ENCODE measurements at regions not wholly inside any gene's neighbourhood (a gene's known extent, or its start where the extent isn't known, plus 50 kb on each side); places are given as distances from the start of the nearest gene placed in this dataset.

- no peak for DNase-seq (ENCODE audit: low read depth)
Observed at GRCh38 chrX:42229533-42229932, 306.2 kb upstream of the CASK start.

GRCh38 chrX:42220666-42221065, 297.3 kb upstream of the CASK start:
- DNase-seq (ENCODE audit: low read depth) = no peak

More at GRCh38 chrX:42229533-42229932, 306.2 kb upstream of the CASK start:
- TF ChIP-seq CTCF (IDR thresholded peaks at IDR 0.05; ENCODE audit: low read depth, low read length, missing control alignments) = no peak
- H3K4me3 ChIP-seq (ENCODE audit: low read depth, low read length) = no peak overlapping the region

GRCh38 chrX:42220083-42220482, 296.7 kb upstream of the CASK start:
- no peak overlapping the region for H3K4me3 ChIP-seq (ENCODE audit: low read depth, low read length)
- TF ChIP-seq CTCF (IDR thresholded peaks at IDR 0.05; ENCODE audit: low read depth, low read length, missing control alignments) = no peak
- DNase-seq (ENCODE audit: low read depth) = no peak

More at GRCh38 chrX:42220666-42221065, 297.3 kb upstream of the CASK start:
- no peak overlapping the region for H3K4me3 ChIP-seq (ENCODE audit: low read depth, low read length)
- no peak for TF ChIP-seq CTCF (IDR thresholded peaks at IDR 0.05; ENCODE audit: low read depth, low read length, missing control alignments)

DNA sequence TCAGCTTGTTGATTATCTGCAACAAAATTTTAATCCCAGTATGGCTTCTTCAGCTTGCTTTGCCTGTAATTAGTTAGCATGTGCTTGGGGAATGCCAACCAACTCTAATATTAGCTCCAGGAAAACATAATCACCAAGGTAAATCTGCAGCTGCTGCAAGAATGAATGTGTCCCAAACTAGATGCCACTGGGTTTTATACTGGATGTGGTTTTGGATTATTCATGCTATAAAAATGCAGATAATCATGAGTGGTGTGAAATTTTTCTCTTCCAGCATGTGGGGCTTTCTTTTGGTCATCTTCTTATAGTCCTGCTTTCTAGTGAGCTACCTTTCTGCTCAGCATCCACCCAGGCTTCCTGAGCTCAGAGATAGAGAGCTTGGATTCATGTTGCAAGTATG, 295.9 kb upstream of the CASK start:
- DNase-seq (ENCODE audit: low read depth) = no peak
- no peak for TF ChIP-seq CTCF (IDR thresholded peaks at IDR 0.05; ENCODE audit: low read depth, low read length, missing control alignments)
- H3K4me3 ChIP-seq (ENCODE audit: low read depth, low read length) = no peak overlapping the region

DNA sequence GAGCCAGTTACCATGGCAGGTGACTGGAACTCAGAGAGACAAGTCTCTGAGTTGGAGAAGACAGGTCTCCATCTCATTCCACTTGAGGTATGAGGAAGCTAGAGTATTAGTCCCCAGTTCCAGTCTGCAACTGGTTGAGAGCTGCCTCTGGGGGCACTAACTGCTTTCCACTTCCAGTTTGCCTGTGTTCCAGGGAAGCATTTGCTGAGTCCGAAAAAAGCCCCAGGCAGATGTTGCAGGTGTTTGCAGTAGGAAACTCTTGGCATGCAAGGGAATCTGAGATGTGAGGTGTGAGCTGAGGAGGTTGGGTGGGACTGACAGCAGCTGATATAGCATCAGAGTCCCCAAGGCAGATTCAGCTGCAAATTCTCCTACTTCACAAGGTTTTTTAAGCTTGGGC, 272.2 kb upstream of the CASK start:
- no peak for DNase-seq (ENCODE audit: low read depth)
- no peak for TF ChIP-seq CTCF (IDR thresholded peaks at IDR 0.05; ENCODE audit: low read depth, low read length, missing control alignments)

DNA sequence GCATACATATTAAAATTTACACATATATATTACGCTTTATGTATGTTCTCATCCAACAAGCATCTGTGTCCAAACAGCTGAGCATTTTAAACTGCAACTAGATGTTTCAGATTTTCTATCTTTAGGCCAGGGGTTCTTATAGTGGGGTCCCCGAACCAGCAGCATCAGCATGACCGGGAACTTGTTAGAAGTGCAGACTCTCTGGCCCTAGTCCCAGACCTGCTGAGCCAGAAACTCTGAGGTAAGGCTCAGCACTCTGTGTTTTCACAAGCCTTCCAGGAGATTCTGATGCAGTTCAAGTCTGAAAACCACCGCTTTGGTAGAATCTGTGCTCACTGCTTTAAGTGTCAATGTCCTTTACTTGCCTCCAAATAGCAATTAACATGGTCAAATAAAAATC, 266.2 kb upstream of the CASK start:
- TF ChIP-seq CTCF (IDR thresholded peaks at IDR 0.05; ENCODE audit: low read depth, low read length, missing control alignments) = no peak
- no peak for DNase-seq (ENCODE audit: low read depth)

More for the DNA sequence above, 272.2 kb upstream of the CASK start:
- H3K4me3 ChIP-seq (ENCODE audit: low read depth, low read length) = no peak overlapping the region

GRCh38 chrX:42188730-42189129, 265.4 kb upstream of the CASK start:
- TF ChIP-seq CTCF (IDR thresholded peaks at IDR 0.05; ENCODE audit: low read depth, low read length, missing control alignments) = no peak
- H3K4me3 ChIP-seq (ENCODE audit: low read depth, low read length) = no peak overlapping the region
- DNase-seq (ENCODE audit: low read depth) = no peak

More for the DNA sequence above, 266.2 kb upstream of the CASK start:
- no peak overlapping the region for H3K4me3 ChIP-seq (ENCODE audit: low read depth, low read length)
